Lung microvascular endothelial cell (primary cell): ENCODE measurements at regions not wholly inside any gene's neighbourhood (a gene's known extent, or its start where the extent isn't known, plus 50 kb on each side); places are given as distances from the start of the nearest gene placed in this dataset.

Experiments used
- DNase-seq, 2 donors: peaks; one replicate each; pipeline versions ENCODE4 v3.0.0 to v3.0.0-alpha.2; 2010; ENCODE audit warnings: low read depth in 2 of 2

- DNase-seq, result no peak
Observed at GRCh38 chr2:217722883-217723472, 279.8 kb downstream of the TNS1 start.

GRCh38 chr2:217717646-217718045 is 285.1 kb downstream of the TNS1 start:
- no peak for DNase-seq

GRCh38 chr2:217715484-217715883 is 287.3 kb downstream of the TNS1 start:
- DNase-seq, result no peak

DNA sequence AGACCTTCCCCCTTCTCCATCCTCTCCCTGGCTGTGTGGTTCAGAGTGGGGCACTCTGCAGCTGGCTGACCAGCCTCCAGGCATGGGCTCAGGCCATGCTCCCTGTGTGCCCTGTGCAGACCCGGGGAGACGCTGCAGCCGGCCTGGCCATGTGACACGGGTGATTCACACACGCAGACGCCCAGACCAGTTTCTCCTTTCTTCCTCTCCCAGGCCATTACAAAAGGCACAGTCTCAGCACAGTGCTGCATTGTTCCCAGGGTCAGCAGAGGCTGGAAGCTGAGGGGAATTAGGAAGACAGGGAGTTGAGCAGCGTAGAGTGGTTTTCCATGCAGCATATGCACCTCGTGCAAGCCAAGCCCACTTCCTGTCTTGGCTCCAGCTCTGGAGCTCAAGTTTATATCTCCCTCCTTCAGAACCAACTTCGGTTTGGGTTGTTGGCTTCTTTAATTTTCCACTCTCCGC is 288.5 kb downstream of the TNS1 start:
- DNase-seq, result peak in 1 of 2 donors; percentile 65

- peak; percentile 69 to 70 for DNase-seq
Observed at GRCh38 chr2:217713395-217714286, 289.2 kb downstream of the TNS1 start.

- DNase-seq, result no peak
Observed at GRCh38 chr2:217712431-217712830, 290.4 kb downstream of the TNS1 start.

DNA sequence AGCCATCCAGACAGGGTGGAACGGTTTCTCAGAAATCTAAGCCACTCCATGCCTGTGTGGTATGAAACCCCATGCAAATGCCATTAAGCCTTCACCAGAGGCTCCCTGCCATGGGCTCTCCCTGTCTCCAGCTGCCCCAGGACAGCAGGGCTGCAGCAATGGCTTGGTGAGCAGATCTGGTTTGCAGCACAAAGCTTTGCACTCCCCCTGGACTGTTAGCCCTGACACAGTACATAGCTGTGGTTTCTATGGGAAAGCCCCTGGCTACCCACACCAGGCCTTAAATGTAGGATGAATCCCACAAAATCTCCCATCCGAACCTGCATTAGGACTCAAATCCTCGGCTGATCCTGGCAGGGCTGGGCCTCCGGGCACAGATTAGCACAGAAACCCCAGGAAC is 291.6 kb downstream of the TNS1 start:
- DNase-seq, result no peak

GRCh38 chr2:217710211-217710765 is 292.5 kb downstream of the TNS1 start:
- DNase-seq, result peak in 1 of 2 donors; percentile 36

- DNase-seq, result no peak
Observed at GRCh38 chr2:217709478-217710210, 293.2 kb downstream of the TNS1 start.

DNA sequence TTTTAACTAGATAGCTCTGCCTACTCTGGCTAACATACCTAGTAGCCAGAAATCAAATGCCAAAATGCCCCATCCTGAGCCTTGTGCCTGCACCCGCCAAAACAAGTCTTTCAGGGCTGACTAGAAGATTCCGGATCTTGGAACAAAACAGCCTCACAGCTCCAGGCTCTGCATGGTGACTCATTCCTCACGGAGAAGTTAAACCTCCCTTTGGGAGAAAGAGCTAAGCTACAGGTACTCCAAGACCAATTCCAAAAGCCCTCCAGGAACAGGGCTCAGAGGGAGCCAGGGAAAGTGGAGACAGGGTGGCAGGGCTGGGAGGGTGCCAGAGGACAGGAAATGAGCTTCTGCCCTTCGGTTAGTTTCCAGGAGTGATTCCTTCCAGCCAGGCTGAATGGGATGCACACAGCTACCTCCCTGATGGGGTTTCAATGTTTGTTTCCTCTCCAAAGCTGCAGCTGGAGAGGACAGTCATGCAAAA is 295.6 kb downstream of the TNS1 start:
- DNase-seq, result peak in 1 of 2 donors; percentile 51

DNA sequence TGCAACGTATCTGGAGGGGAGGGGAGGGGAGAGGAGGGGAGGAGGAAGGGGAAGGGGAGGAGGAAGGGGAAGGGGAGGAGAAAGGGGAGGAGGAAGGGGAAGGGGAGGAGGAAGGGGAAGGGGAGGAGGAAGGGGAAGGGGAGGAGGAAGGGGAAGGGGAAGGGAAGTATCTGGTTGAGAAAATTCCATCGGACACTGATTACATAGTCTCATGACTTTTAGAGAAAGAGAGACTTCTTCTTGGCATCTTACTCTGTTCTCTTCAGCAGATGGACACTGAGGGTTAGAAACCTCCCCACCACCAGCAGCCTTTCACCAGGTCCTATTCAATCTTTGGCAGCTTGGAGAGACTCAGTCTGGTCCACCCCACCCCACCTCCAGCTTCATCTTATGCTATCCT is 296.3 kb downstream of the TNS1 start:
- no peak for DNase-seq

DNA sequence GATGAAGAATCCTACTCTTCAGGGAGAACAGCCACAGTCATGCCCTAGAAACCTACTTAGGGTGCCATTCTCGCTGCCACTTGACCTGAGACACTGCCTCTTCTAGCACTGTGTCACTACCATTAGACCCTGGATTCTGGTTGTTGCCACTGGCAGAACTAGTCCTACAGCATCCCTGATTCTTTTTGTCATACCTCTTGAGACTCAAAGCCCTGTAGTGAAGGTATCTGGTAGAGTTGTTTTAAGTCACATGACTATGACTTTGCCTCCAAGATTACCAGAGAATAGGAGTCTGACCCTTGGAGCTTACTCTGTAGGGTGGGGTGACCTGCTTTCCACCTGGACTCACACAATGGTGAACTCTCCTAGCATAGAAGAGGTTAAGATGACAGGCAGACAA is 296.7 kb downstream of the TNS1 start:
- no peak for DNase-seq

GRCh38 chr2:217705461-217705860 is 297.3 kb downstream of the TNS1 start:
- DNase-seq, result no peak

DNA sequence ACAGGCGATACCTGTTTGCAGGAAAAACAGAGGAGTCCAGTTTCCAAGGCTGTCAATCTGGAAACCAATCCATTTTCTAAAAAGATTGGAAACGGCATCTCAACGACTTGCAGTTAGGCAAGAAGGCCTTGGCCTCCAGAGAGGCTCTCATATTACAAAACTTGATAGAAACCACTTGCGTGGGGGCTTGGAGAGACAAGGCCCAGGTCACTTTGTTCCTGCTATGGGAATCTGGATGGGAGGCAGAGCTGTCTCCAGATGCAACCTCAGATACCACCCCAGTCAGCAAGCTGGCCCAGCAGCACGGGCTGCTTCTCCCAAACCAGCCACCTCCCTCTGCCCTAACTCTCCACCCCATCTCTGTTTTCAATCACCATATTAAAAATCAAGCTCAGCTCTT is 298.8 kb downstream of the TNS1 start:
- no peak for DNase-seq

- no peak for DNase-seq
Observed at GRCh38 chr2:217703102-217703501, 299.7 kb downstream of the TNS1 start.

GRCh38 chr2:217701622-217702021 is 301.2 kb downstream of the TNS1 start:
- DNase-seq, result no peak

- DNase-seq, result no peak
Observed at GRCh38 chr2:217698691-217699090, 304.1 kb downstream of the TNS1 start.

GRCh38 chr2:217695033-217695520 is 307.7 kb downstream of the TNS1 start:
- peak in 1 of 2 donors; percentile 86 for DNase-seq

- DNase-seq, result peak in 1 of 2 donors; percentile 40
Observed at GRCh38 chr2:217694291-217694690, 308.5 kb downstream of the TNS1 start.

- DNase-seq, result no peak
Observed at GRCh38 chr2:217693363-217693762, 309.4 kb downstream of the TNS1 start.

- no peak for DNase-seq
Observed at GRCh38 chr2:217691920-217692666, 310.7 kb downstream of the TNS1 start.
